ENCODE measurements at regions not wholly inside any gene's neighbourhood (a gene's known extent, or its start where the extent isn't known, plus 50 kb on each side); places are given as distances from the start of the nearest gene placed in this dataset.

- Histone ChIP-seq H3K36me3 (replicated peaks; ENCODE audit: insufficient read depth, low read depth) (no peaks in the 10 kb centered on the region), H3K9me3 (ENCODE audit: low read depth) (no peaks in the 10 kb centered on the region), H3K9me2 (replicated peaks; ENCODE audit: insufficient read depth) (no peaks in the 10 kb centered on the region), H2AFZ (no peak overlapping the region), H3K4me2 (no peak overlapping the region), H3K27me3 (no peaks in the 10 kb centered on the region), H3K4me1 (ENCODE audit: insufficient read depth) (no peaks in the 10 kb centered on the region), H3K4me3 (no peak overlapping the region), H3K79me2 (no peaks in the 10 kb centered on the region), H3K27ac (no peak overlapping the region), H4K20me1 (ENCODE audit: insufficient read depth, poor library complexity, severe bottlenecking) (no peaks in the 10 kb centered on the region)
- no peak for TF ChIP-seq EZH2phosphoT487 (IDR thresholded peaks at IDR 0.05; ENCODE audit: low read depth, severe bottlenecking, unreplicated experiment)
- no peak for TF ChIP-seq CTCF (IDR thresholded peaks at IDR 0.05; ENCODE audit: poor library complexity)
- TF ChIP-seq EZH2 (IDR thresholded peaks at IDR 0.05; ENCODE audit: borderline replicate concordance): no peak
- DNase-seq (ENCODE audit: low spot score): no peak
- WGBS (ENCODE audit: low lambda C conversion rate, missing lambda C conversion rate): 69% methylated on average over 1 of the region's 1 CpG
Measured at GRCh38 chr6:14582749-14583148, 465.2 kb downstream of the CD83 start.

GRCh38 chr6:14583826-14584225, 466.3 kb downstream of the CD83 start:
- WGBS (ENCODE audit: low lambda C conversion rate, missing lambda C conversion rate): 85% methylated on average over 9 of the region's 9 CpGs
- no peak for DNase-seq (ENCODE audit: low spot score)

GRCh38 chr6:14584450-14584849, 466.9 kb downstream of the CD83 start:
- no peaks in the 10 kb centered on the region for H3K4me1 ChIP-seq (ENCODE audit: insufficient read depth)
- H3K4me2 ChIP-seq: no peak overlapping the region
- no peaks in the 10 kb centered on the region for H3K9me3 ChIP-seq (ENCODE audit: low read depth)
- no peaks in the 10 kb centered on the region for H3K79me2 ChIP-seq
- no peaks in the 10 kb centered on the region for H4K20me1 ChIP-seq (ENCODE audit: insufficient read depth, poor library complexity, severe bottlenecking)
- H3K27me3 ChIP-seq: no peaks in the 10 kb centered on the region
- no peaks in the 10 kb centered on the region for H3K9me2 ChIP-seq (replicated peaks; ENCODE audit: insufficient read depth)
- no peak overlapping the region for H3K27ac ChIP-seq
- DNase-seq (ENCODE audit: low spot score): peak; percentile 15
- no peaks in the 10 kb centered on the region for H3K36me3 ChIP-seq (replicated peaks; ENCODE audit: insufficient read depth, low read depth)
- no peak overlapping the region for H3K4me3 ChIP-seq
- H2AFZ ChIP-seq: no peak overlapping the region
- TF ChIP-seq CTCF (IDR thresholded peaks at IDR 0.05; ENCODE audit: poor library complexity): peak; percentile 16
- TF ChIP-seq EZH2phosphoT487 (IDR thresholded peaks at IDR 0.05; ENCODE audit: low read depth, severe bottlenecking, unreplicated experiment): no peak
- WGBS (ENCODE audit: low lambda C conversion rate, missing lambda C conversion rate): 62% methylated on average over 5 of the region's 5 CpGs

More at GRCh38 chr6:14583826-14584225, 466.3 kb downstream of the CD83 start:
- TF ChIP-seq EZH2phosphoT487 (IDR thresholded peaks at IDR 0.05; ENCODE audit: low read depth, severe bottlenecking, unreplicated experiment): no peak
- no peak for TF ChIP-seq EZH2 (IDR thresholded peaks at IDR 0.05; ENCODE audit: borderline replicate concordance)
- TF ChIP-seq CTCF (IDR thresholded peaks at IDR 0.05; ENCODE audit: poor library complexity): no peak
- Histone ChIP-seq H3K4me2 (no peak overlapping the region), H2AFZ (no peak overlapping the region), H3K9me3 (ENCODE audit: low read depth) (no peaks in the 10 kb centered on the region), H3K4me3 (no peak overlapping the region), H3K27ac (no peak overlapping the region), H3K36me3 (replicated peaks; ENCODE audit: insufficient read depth, low read depth) (no peaks in the 10 kb centered on the region), H3K9me2 (replicated peaks; ENCODE audit: insufficient read depth) (no peaks in the 10 kb centered on the region), H3K79me2 (no peaks in the 10 kb centered on the region), H3K4me1 (ENCODE audit: insufficient read depth) (no peaks in the 10 kb centered on the region), H3K27me3 (no peaks in the 10 kb centered on the region), H4K20me1 (ENCODE audit: insufficient read depth, poor library complexity, severe bottlenecking) (no peaks in the 10 kb centered on the region)

GRCh38 chr6:14585689-14586088, 468.1 kb downstream of the CD83 start:
- no peak for DNase-seq (ENCODE audit: low spot score)
- Histone ChIP-seq H2AFZ (no peak overlapping the region), H3K4me2 (no peak overlapping the region), H3K27ac (no peak overlapping the region), H3K9me2 (replicated peaks; ENCODE audit: insufficient read depth) (no peaks in the 10 kb centered on the region), H4K20me1 (ENCODE audit: insufficient read depth, poor library complexity, severe bottlenecking) (no peaks in the 10 kb centered on the region), H3K4me1 (ENCODE audit: insufficient read depth) (no peaks in the 10 kb centered on the region), H3K4me3 (no peak overlapping the region), H3K9me3 (ENCODE audit: low read depth) (no peaks in the 10 kb centered on the region), H3K36me3 (replicated peaks; ENCODE audit: insufficient read depth, low read depth) (no peaks in the 10 kb centered on the region), H3K27me3 (no peaks in the 10 kb centered on the region), H3K79me2 (no peaks in the 10 kb centered on the region)
- TF ChIP-seq EZH2 (IDR thresholded peaks at IDR 0.05; ENCODE audit: borderline replicate concordance) (no peak), EZH2phosphoT487 (IDR thresholded peaks at IDR 0.05; ENCODE audit: low read depth, severe bottlenecking, unreplicated experiment) (no peak), CTCF (IDR thresholded peaks at IDR 0.05; ENCODE audit: poor library complexity) (no peak)
- 87% methylated on average over 1 of the region's 1 CpG for WGBS (ENCODE audit: low lambda C conversion rate, missing lambda C conversion rate)
